Uterus (tissue), 2 donors: ENCODE measurements at regions not wholly inside any gene's neighbourhood (a gene's known extent, or its start where the extent isn't known, plus 50 kb on each side); places are given as distances from the start of the nearest gene placed in this dataset.

Experiments used
- POLR2A ChIP-seq, 2 donors: fragments of 450-650 bp; IDR thresholded peaks; one replicate each; pipeline ENCODE4 v1.6.1; 2016; ENCODE audit warnings: antibody characterized with exemption in 2 of 2, mild to moderate bottlenecking in 1 of 2, moderate library complexity in 1 of 2
- TF ChIP-seq, protein P1 (sequence below), 4 experiments: fragments of 200-600 bp in 2 of 4; fragments of 450-650 bp in 2 of 4; sonication (generic) in 2 of 4; IDR thresholded peaks; one replicate each; pipeline ENCODE4 v1.5.1; 2016 to 2019; ENCODE audit warnings: antibody characterized with exemption in 4 of 4, mild to moderate bottlenecking in 2 of 4, moderate library complexity in 1 of 4

DNA sequence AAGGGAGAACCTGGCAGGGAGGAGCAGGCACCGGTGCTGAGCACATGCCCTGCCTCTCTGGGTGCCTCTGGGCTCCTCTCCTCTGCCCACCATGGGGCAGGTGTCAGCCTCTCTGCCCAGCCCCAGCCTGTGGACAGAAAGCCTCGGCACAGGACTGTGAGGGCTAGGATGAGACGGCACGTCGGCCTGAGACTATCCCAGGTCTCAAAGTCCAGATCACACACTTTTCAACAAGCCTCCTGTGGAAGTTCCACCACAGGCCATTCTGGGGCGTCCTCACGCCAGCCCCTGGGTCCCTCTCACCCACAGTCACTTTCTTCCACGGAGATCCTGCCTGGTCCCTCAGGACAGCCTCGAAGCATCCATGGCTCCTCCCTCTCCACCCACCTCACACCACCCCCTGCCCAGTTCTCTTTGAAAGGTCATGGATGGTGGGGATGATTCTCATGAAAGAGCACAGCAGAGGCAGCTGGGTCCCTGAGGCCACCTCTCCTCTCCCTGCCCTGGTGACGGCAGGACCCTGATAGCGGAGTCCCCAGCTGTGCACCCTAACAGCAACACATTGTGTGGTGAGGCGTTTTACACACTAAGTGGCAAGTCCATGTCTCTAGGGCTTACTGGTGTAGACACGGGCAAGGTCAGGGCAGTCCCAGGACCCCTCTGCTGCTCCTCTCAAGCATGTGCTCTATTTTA, 569.4 kb upstream of the SALL3 start:
- TF ChIP-seq, protein P1, sequence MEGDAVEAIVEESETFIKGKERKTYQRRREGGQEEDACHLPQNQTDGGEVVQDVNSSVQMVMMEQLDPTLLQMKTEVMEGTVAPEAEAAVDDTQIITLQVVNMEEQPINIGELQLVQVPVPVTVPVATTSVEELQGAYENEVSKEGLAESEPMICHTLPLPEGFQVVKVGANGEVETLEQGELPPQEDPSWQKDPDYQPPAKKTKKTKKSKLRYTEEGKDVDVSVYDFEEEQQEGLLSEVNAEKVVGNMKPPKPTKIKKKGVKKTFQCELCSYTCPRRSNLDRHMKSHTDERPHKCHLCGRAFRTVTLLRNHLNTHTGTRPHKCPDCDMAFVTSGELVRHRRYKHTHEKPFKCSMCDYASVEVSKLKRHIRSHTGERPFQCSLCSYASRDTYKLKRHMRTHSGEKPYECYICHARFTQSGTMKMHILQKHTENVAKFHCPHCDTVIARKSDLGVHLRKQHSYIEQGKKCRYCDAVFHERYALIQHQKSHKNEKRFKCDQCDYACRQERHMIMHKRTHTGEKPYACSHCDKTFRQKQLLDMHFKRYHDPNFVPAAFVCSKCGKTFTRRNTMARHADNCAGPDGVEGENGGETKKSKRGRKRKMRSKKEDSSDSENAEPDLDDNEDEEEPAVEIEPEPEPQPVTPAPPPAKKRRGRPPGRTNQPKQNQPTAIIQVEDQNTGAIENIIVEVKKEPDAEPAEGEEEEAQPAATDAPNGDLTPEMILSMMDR (IDR thresholded peaks at IDR 0.05): no peak
- no peak for TF ChIP-seq POLR2A (IDR thresholded peaks at IDR 0.05)
